ENCODE measurements at regions not wholly inside any gene's neighbourhood (a gene's known extent, or its start where the extent isn't known, plus 50 kb on each side); places are given as distances from the start of the nearest gene placed in this dataset.

GRCh38 chr2:207223051-207223450 is 57.3 kb upstream of the KLF7 start:
- DNase-seq (ENCODE audit: low spot score in 2 of 2): no peak
- TF ChIP-seq, protein P1, sequence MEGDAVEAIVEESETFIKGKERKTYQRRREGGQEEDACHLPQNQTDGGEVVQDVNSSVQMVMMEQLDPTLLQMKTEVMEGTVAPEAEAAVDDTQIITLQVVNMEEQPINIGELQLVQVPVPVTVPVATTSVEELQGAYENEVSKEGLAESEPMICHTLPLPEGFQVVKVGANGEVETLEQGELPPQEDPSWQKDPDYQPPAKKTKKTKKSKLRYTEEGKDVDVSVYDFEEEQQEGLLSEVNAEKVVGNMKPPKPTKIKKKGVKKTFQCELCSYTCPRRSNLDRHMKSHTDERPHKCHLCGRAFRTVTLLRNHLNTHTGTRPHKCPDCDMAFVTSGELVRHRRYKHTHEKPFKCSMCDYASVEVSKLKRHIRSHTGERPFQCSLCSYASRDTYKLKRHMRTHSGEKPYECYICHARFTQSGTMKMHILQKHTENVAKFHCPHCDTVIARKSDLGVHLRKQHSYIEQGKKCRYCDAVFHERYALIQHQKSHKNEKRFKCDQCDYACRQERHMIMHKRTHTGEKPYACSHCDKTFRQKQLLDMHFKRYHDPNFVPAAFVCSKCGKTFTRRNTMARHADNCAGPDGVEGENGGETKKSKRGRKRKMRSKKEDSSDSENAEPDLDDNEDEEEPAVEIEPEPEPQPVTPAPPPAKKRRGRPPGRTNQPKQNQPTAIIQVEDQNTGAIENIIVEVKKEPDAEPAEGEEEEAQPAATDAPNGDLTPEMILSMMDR (IDR thresholded peaks at IDR 0.05): no peak
- TF ChIP-seq POLR2A (IDR thresholded peaks at IDR 0.05): no peak
- H3K4me3 ChIP-seq (ENCODE audit: low read depth, poor library complexity, severe bottlenecking): no peak overlapping the region
- 73 to 80% methylated on average over 3 of the region's 3 CpGs for WGBS, 2 donors
- intact Hi-C loops (cut with DNase I; ENCODE audit: low total_unique reads): no loop called here

DNA sequence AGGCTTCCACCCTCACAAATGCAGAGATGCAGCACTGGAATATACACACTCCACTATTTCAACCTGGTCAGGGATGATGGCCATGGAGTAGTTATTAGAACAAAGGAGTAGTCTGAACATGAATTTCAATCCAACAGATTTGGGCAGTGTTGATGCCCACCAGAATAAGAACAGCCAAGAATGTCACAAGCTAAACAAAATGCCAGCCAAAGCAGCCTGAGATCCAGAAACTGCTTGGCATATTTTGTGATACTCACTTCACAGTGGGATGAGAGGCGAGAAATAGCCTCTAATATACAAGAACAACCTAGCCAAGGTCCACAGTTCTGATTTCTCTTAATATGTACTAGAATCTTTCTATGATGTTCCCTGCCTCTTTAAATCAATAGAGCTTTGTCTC is 58.6 kb upstream of the KLF7 start:
- no peak overlapping the region for H3K4me3 ChIP-seq (ENCODE audit: low read depth, poor library complexity, severe bottlenecking)
- no peak for TF ChIP-seq POLR2A (IDR thresholded peaks at IDR 0.05)
- TF ChIP-seq, protein P1 (IDR thresholded peaks at IDR 0.05): no peak
- WGBS, 2 donors: 81 to 89% methylated on average over 1 of the region's 1 CpG
- no peak for DNase-seq (ENCODE audit: low spot score in 2 of 2)
- intact Hi-C loops (cut with DNase I; ENCODE audit: low total_unique reads): no loop called here

GRCh38 chr2:207224791-207225482 is 59.2 kb upstream of the KLF7 start:
- no peak overlapping the region for H3K4me3 ChIP-seq (ENCODE audit: low read depth, poor library complexity, severe bottlenecking)
- intact Hi-C loops (cut with DNase I; ENCODE audit: low total_unique reads): no loop called here
- no peak for TF ChIP-seq POLR2A (IDR thresholded peaks at IDR 0.05)
- TF ChIP-seq, protein P1 (IDR thresholded peaks at IDR 0.05): no peak
- no peak for DNase-seq (ENCODE audit: low spot score in 2 of 2)
- 74 to 79% methylated on average over 8 of the region's 8 CpGs for WGBS, 2 donors

- 86 to 90% methylated on average over 6 of the region's 6 CpGs for WGBS, 2 donors
- TF ChIP-seq, protein P1 (IDR thresholded peaks at IDR 0.05): no peak
- no peak for TF ChIP-seq POLR2A (IDR thresholded peaks at IDR 0.05)
- no peak overlapping the region for H3K4me3 ChIP-seq (ENCODE audit: low read depth, poor library complexity, severe bottlenecking)
- intact Hi-C loops (cut with DNase I; ENCODE audit: low total_unique reads): no loop called here
- no peak for DNase-seq (ENCODE audit: low spot score in 2 of 2)
Measured at GRCh38 chr2:207225773-207226172, 60.0 kb upstream of the KLF7 start.

- no peak for TF ChIP-seq POLR2A (IDR thresholded peaks at IDR 0.05)
- TF ChIP-seq, protein P1 (IDR thresholded peaks at IDR 0.05): no peak
- DNase-seq (ENCODE audit: low spot score in 2 of 2): no peak
- H3K4me3 ChIP-seq (ENCODE audit: low read depth, poor library complexity, severe bottlenecking): no peak overlapping the region
- intact Hi-C loops (cut with DNase I; ENCODE audit: low total_unique reads): no loop called here
Measured at GRCh38 chr2:207226243-207226642, 60.5 kb upstream of the KLF7 start.

DNA sequence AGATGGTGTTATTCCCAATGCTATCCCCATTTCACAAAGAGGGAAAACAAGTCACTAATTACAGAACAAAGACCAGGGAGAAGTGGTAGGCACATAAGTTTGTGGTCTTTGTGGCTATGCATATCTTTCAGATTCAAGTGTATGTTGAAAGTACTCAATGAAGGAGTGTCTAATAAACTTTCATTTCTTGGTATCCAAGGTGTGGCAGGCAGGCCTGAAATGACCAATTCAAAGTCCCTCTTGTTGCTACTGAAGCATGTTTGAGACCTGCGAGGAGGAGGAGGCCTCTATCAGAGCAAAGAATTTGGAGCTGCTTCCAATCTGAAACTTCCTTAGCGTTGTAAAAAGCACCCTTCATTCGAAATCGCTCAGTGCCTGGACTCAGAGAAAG is 60.9 kb upstream of the KLF7 start:
- intact Hi-C loops (cut with DNase I; ENCODE audit: low total_unique reads): no loop called here
- WGBS, 2 donors: 44 to 61% methylated on average over 4 of the region's 4 CpGs
- no peak for DNase-seq (ENCODE audit: low spot score in 2 of 2)
- H3K4me3 ChIP-seq (ENCODE audit: low read depth, poor library complexity, severe bottlenecking): no peak overlapping the region
- no peak for TF ChIP-seq POLR2A (IDR thresholded peaks at IDR 0.05)
- TF ChIP-seq, protein P1 (IDR thresholded peaks at IDR 0.05): no peak

All from lower leg skin (tissue), 4 donors.